ENCODE measurements at regions not wholly inside any gene's neighbourhood (a gene's known extent, or its start where the extent isn't known, plus 50 kb on each side); places are given as distances from the start of the nearest gene placed in this dataset.

DNA sequence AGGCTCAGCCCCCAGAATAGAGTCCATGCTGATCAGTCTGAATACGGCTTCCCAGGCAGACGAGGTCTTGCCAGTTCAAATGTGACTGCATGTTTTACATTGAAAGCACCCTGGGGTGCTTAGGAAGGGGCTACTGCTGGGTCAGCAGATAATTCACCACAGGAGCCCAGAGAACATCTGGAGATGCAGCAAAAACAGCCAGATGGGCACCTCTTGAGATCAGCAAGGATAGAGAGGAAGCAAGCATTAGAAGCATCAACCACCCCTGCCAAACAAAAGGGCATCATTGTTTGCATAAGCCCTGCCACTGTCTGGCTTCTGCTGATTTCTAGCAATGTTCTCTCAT is 403.1 kb downstream of the RRAGC start:
- no peak for DNase-seq (ENCODE audit: low read depth)

DNA sequence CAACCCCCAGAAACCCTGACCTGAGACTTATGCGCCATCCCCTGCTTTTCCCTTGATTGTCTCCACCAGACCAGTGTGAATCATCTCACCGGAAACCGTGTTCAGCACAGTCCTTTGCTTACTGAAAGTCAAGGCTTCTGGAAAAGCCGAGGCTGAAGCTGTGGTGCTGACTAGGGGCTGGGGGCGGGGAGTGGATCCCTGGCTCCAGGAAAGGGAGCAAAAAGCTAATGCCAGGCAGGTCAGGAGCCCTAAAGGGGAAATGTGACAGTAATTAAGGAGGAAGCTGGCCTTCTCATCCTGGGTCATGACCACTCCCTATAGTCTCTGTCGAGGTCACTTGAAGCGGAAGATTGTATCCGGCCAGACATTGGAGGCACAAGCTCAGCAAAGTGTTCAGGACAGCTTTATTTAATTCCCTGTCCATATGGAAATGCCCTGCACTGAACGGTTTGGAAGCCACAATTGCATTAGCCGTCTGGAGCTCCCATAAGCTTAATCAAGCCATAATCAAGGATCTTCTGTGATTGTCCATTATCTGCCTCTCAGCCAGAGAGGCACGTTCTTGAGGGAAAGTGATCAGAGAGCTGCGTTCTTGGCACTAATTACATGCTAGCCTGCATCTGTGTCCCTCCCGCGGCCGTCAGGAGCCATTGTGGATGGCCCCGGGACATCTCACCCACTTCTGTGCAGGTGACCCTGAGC is 403.6 kb downstream of the RRAGC start:
- peak; percentile 15 for DNase-seq (ENCODE audit: low read depth)

DNA sequence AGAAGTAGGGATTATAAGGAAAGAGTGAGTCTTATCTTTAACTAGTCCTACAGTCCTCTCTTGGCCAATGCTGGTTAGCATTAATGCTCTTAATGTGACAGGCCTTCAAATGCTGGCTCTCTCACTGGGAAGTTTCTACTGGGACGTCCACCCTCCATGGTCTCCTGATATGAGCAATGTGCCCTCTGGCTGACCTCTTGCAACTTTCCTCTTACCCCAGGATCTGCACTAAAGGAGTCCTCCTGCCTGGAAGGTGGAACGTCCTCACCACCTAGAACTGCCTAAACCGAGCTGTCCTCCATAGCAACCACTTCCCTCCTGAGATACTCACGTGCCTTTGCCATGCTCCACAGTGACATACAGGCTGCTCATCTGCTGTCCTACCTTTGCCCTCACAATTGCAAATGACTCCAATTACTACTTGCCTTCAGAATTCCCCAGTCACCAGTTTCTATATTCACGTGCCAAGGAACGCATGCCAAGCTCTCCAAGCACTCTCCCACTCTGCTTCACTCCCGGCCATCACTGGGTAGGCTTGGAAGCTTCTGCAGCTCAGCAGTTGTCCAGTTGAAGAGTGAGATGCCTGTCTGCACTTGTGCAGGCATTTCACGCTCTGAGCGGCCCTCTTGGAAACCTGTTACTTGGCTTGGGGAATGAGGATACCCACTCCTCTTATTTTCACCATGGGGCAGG is 404.7 kb downstream of the RRAGC start:
- no peak for DNase-seq (ENCODE audit: low read depth)

DNA sequence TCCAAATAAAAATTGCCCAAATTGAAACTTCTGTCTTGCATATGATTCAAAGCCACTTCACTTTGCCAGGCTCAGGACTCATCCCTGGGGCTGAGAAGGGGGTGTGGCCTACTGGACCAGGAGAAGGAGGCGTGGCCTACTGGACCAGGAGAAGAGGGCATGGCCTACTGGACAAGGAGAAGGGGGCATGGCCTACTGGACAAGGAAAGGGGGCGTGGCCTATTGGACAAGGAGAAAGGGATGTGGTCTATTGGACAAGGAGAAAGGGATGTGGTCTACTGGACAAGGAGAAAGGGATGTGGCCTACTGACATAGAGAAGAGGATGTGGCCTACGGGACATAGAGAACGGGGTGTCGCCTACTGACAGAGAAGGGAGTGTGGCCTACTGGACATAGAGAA is 405.3 kb downstream of the RRAGC start:
- DNase-seq (ENCODE audit: low read depth) = peak; percentile 16

- no peak for DNase-seq (ENCODE audit: low read depth)
Measured at GRCh38 chr1:38452246-38452645, 405.7 kb upstream of the POU3F1 start.

GRCh38 chr1:38451541-38451993 is 405.0 kb upstream of the POU3F1 start:
- DNase-seq (ENCODE audit: low read depth) = peak; percentile 44

DNA sequence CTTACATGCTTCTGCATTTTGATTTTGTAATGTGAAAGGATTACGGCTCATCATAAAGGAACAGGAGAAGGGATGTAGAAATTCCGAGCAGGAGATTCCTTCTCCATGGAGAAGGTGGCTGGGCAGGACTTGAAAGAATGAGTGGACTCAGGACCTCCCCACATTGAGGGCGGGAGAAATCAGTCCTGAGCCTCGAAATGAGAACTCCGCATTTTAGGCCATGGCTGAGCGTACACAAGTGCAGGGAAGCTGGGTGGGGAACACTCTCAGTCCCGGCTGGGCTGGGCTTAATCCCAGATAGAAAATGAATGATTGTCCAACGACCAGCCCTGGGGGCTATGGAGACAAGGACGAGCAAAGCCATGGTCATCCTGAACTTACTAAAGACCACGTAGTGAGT is 402.3 kb upstream of the POU3F1 start:
- no peak for DNase-seq (ENCODE audit: low read depth)

DNA sequence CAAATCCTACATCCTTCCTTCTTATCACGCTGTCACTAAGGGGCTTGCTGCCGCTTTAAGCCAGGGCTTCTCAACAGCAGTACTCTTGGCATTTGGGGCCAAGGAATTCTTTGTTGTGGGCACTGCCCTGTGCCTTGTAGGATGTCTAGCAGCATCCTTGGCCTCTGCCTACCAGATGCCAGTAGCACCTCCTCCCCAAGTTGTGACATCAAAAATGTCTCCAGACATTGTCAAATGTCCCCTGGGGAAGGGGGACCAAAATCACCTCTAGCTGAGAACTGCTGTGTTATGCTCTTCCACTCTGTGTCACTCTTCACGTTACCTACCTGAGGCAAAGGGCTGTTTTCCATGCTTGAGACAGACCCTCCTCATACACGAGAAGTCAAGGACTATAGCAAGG is 400.3 kb upstream of the POU3F1 start:
- no peak for DNase-seq (ENCODE audit: low read depth)

GRCh38 chr1:38444770-38445442 is 398.3 kb upstream of the POU3F1 start:
- DNase-seq (ENCODE audit: low read depth) = no peak

GRCh38 chr1:38444311-38444710 is 397.7 kb upstream of the POU3F1 start:
- peak; percentile 71 for DNase-seq (ENCODE audit: low read depth)

GRCh38 chr1:38440402-38440801 is 393.8 kb upstream of the POU3F1 start:
- DNase-seq (ENCODE audit: low read depth) = no peak

DNA sequence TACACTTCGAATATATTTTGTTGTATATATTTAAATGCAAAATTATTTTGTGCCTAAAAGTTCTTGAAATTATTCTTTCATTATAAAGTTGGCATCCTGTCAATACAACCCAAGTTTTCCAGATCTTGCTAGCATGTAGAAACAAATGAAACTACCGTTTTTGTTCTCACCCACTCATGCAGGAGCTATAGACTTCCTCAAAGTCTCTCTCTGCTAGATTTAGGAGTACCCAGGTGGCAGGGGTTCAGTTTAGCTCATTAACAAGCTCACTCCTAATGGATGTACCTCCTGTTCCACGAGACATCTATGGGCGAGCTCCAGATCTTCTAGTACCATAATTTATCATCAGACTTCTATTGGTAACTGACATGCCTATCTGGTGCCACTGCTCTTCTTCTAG is 390.2 kb upstream of the POU3F1 start:
- no peak for DNase-seq (ENCODE audit: low read depth)

DNA sequence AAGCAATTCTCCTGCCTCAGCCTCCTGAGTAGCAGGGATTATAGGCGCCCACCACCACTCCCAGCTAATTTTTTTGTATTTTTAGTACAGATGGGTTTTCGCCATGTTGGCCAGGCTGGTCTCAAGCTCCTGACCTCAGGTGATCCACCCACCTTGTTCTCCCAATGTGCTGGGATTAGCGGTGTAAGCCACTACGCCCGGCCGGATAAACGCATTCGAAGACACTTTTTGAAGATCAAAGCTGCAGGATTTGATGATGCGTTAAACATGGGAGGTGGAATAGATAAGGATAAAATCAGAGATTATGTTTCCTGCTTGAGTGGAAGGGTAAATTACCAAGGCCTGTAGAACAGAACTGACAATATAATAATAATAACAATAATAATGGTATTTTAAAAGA is 389.4 kb upstream of the POU3F1 start:
- DNase-seq (ENCODE audit: low read depth) = no peak

DNA sequence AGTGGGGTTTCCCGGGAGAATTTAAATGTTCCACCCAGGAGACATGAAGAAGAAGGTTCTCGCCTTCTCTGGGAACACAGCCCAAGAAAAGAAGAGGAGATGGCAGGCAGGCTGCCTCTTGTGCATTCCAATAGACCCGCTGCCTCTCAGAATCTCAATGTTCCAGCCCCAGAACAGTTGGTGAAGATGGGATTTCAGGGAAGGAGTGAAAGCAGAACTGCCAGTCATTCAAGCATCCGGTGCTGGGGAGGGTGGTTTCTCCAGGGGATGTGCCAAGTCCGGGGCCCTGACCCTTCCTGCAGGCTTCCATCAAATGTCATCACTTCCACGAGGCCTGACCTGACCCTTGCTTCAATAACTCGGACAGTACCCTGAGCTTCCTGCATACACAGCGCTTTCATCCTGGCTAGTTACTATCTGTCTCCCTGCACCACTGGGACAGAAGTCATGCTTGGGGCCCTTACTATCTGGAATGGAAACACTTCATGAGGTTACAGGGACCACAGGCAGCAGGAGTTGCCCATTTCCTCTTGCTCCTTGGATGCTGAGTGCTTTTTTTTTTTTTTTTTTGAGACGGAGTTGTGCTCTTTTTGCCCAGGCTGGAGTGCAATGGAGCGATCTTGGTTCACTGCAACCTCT is 386.6 kb upstream of the POU3F1 start:
- no peak for DNase-seq (ENCODE audit: low read depth)

DNA sequence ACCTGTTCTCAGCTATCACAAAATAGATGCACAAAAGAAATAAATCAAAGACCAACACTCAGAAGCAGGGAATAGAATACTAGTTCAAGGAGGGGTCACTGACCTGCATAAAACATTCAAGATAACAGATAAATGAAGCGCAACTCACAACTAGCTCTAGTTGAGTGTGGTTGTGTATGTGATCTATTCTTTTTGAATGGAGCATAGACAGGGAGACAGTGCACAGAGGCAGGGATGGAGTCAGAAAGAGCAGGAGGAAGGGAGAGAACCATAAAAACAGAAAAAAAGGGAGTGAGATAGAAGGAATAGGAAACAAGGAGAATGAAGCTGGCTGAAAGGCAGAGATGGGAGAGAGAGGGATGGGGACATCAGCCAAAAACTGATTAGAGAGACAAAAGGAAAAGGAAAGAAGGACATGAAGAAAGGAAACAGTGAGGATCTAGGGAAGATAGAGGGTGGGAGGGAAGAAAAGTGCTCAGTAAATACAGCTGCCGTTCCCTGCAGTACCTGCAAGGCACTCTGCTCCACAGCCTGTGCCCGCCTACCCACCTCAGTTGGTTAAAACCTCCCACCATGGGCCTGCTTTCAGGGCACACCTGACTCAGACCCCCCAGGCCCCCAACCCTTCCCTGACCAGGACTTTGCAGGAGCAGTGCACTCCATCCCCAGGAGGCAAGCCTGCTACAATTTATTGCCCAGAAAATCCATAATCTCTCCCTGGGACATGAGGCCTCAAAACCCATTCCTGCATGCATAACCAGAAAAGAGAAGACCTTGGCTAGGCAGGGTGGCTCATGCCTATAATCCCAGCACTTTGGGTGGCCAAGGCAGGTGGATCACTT is 385.2 kb upstream of the POU3F1 start:
- no peak for DNase-seq (ENCODE audit: low read depth)

DNA sequence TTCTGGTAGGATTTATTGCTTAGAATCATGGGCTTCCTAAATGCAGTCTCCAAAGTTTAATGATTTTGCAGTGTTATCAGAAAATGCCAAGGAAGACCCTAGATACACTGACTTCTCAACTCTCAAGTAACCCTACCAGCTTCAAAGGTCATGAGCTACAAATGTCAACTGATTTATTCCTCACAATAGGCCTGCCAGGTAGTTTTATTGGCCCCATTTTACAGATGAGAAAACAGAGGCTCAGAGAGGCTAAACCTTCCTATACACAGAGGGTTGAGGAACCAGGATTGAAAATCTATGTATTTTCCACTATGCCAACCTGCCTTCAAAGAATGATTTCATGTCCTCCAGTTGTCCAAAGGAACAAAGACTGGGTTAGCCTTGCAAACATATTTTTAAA is 384.4 kb upstream of the POU3F1 start:
- DNase-seq (ENCODE audit: low read depth) = no peak

DNA sequence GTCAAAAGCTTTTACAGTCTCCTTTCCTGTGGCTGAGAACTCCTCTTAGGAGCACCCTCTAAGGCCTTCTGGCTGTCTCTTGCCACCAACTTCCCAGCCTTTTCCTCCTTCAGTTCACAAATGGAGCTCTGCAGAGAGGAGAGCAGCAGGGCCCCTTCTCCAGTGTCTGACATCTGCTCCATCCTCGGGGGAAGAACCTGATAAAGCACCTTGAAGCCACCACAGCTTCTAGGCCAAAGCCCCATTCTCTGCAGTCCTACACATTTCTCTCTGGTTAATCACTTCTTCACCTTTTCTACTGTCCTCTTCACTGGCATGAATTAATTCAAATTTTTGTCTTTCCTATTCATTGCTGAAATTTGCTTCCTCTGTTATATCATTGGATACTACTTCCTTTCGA is 378.1 kb upstream of the POU3F1 start:
- no peak for DNase-seq (ENCODE audit: low read depth)

DNA sequence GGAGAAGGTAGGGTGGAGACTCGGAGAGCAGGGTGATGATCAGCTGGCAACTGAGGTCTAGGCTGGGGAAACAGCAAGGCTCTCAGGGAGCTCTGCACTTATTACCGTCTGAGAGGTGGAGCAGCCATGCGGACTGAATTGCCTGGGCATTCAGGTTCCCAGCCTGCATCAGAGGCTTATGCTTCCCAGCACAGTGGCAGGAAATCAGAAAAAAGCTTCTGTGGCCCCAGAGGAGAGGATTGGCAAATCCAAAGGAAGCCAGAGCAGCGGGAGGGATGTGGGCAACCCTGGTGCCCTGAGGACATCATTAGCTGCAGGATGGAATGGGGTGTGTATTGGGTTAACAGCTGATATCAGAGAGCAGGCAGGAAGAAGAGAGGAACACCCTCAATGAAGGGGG is 374.1 kb upstream of the POU3F1 start:
- no peak for DNase-seq (ENCODE audit: low read depth)

GRCh38 chr1:38418195-38419030 is 371.8 kb upstream of the POU3F1 start:
- peak; percentile 14 for DNase-seq (ENCODE audit: low read depth)

DNA sequence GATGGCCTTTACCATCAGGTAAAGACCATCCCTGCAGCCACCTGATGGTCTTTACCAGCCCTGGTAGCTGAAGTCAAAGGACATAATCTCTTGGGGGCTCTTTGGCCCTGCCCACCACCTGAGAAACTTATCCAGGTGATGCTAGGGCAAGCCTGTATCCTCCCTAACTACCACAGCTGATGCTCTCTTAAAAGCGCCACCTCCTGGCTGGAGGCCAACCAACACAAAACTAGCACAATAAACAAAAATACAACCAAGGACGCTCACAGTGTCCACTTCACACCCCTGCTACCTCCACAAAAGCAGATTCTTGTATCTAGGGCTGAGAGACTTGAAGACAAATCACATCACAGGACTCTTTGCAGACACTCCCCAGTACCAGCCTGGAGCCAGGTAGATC is 357.1 kb upstream of the POU3F1 start:
- DNase-seq (ENCODE audit: low read depth) = no peak

Measured in RPMI7951 (cell line).